PC-9 (cell line): ENCODE measurements at regions not wholly inside any gene's neighbourhood (a gene's known extent, or its start where the extent isn't known, plus 50 kb on each side); places are given as distances from the start of the nearest gene placed in this dataset.

Experiments
- BruUV-seq: library from RNA; stranded (reverse); fragments of 400-500 nt; replicated peaks from 2 replicates; lab custom pipeline; 2021; lab: Mats Ljungman, UMichigan
- CTCF ChIA-PET: fragments of 300-600 bp; sonication (Branson Sonifier 250); formaldehyde crosslinking; loops from one replicate; lab custom pipeline; 2022; ENCODE audit warnings: antibody characterized with exemption; lab: Charles Lee
- POLR2A ChIA-PET: fragments of 300-600 bp; sonication (Branson Sonifier 250); formaldehyde crosslinking; loops from one replicate; lab custom pipeline; 2022; ENCODE audit warnings: antibody characterized with exemption; ENCODE audit not compliant: unreplicated experiment; lab: Charles Lee
- DNase-seq, 2 experiments: peaks; one replicate each; pipeline versions ENCODE4 v3.0.0 to v3.0.0-alpha.2; 2015 to 2022; ENCODE audit warnings: mixed read lengths in 1 of 2
- H2AFZ ChIP-seq: fragments of 200-600 bp; sonication (generic); 2 replicates; pipeline ENCODE4 v1.8.1; 2017; ENCODE audit warnings: antibody characterized with exemption
- H3F3A ChIP-seq: fragments of 200-600 bp; sonication (generic); 2 replicates; pipeline ENCODE4 v1.8.1; 2017; ENCODE audit warnings: antibody characterized with exemption, mild to moderate bottlenecking, low read depth; ENCODE audit not compliant: insufficient read depth
- H3K27ac ChIP-seq: fragments of 200-600 bp; sonication (generic); 2 replicates; pipeline ENCODE4 v1.6.1; 2016; ENCODE audit warnings: mixed run types
- H3K27me3 ChIP-seq: fragments of 200-600 bp; sonication (generic); 2 replicates; pipeline ENCODE4 v1.6.1; 2016; ENCODE audit warnings: low read depth, mixed run types; ENCODE audit not compliant: insufficient read depth
- H3K36me3 ChIP-seq: fragments of 200-600 bp; sonication (generic); 2 replicates; pipeline ENCODE4 v1.6.1; 2016; ENCODE audit warnings: low read depth, mixed run types
- H3K4me1 ChIP-seq: fragments of 200-600 bp; sonication (generic); replicated peaks from 2 replicates; pipeline ENCODE4 v1.6.1; 2016; ENCODE audit warnings: mixed run types; ENCODE audit not compliant: insufficient read depth
- H3K4me2 ChIP-seq: fragments of 200-600 bp; sonication (generic); 2 replicates; pipeline ENCODE4 v1.6.1; 2017; ENCODE audit warnings: mixed run types
- H3K4me3 ChIP-seq: fragments of 200-600 bp; sonication (generic); 2 replicates; pipeline ENCODE4 v1.6.1; 2016; ENCODE audit warnings: mixed run types
- H3K79me2 ChIP-seq: fragments of 200-600 bp; sonication (generic); 2 replicates; pipeline ENCODE4 v1.6.1; 2017; ENCODE audit warnings: low read depth, mixed run types
- H3K9me2 ChIP-seq: fragments of 200-600 bp; sonication (generic); 2 replicates; pipeline ENCODE4 v1.8.1; 2017; ENCODE audit warnings: mild to moderate bottlenecking; ENCODE audit not compliant: insufficient read depth
- H3K9me3 ChIP-seq: fragments of 200-600 bp; sonication (generic); 2 replicates; pipeline ENCODE4 v1.8.1; 2016; ENCODE audit warnings: low read depth; ENCODE audit not compliant: insufficient read depth
- H4K20me1 ChIP-seq: fragments of 200-600 bp; sonication (generic); 2 replicates; pipeline ENCODE4 v1.8.1; 2017; ENCODE audit not compliant: insufficient read depth
- CTCF ChIP-seq: fragments of 200-600 bp; sonication (generic); conservative IDR thresholded peaks from 2 replicates; pipeline ENCODE4 v1.6.1; 2017; ENCODE audit warnings: mixed run types, antibody characterized with exemption, mild to moderate bottlenecking, moderate library complexity
- EZH2 ChIP-seq: fragments of 200-600 bp; sonication (generic); IDR thresholded peaks from 2 replicates; pipeline ENCODE4 v1.8.0; 2017; ENCODE audit warnings: antibody characterized with exemption, low read depth
- intact Hi-C: fragments of 100-400 bp; cut with micrococcal nuclease; formaldehyde crosslinking; loops from one replicate; pipeline ENCODE4 v1.10.0; 2022; ENCODE audit not compliant: unreplicated experiment

GRCh38 chr2:212811036-212811805 is 272.6 kb upstream of the ERBB4 start:
- H3K27ac ChIP-seq = no peak overlapping the region
- H3K4me1 ChIP-seq = no peaks in the 10 kb centered on the region
- H3F3A ChIP-seq = no peaks in the 10 kb centered on the region
- H2AFZ ChIP-seq = no peak overlapping the region
- H4K20me1 ChIP-seq = no peaks in the 10 kb centered on the region
- no peaks in the 10 kb centered on the region for H3K36me3 ChIP-seq
- DNase-seq = no peak
- no peak overlapping the region for H3K4me2 ChIP-seq
- CTCF ChIA-PET = no interaction called here
- H3K9me3 ChIP-seq = no peaks in the 10 kb centered on the region
- H3K79me2 ChIP-seq = no peaks in the 10 kb centered on the region
- BruUV-seq = no TSS peak
- H3K4me3 ChIP-seq = no peak overlapping the region
- H3K27me3 ChIP-seq = no peaks in the 10 kb centered on the region
- no peak for TF ChIP-seq EZH2
- POLR2A ChIA-PET = no interaction called here
- H3K9me2 ChIP-seq = no peaks in the 10 kb centered on the region
- intact Hi-C loops = no loop called here

GRCh38 chr2:212797484-212798205 is 259.0 kb upstream of the ERBB4 start:
- Histone ChIP-seq H2AFZ (no peak overlapping the region), H3K9me3 (no peaks in the 10 kb centered on the region), H3K27me3 (no peaks in the 10 kb centered on the region), H3K4me2 (no peak overlapping the region), H3K9me2 (no peaks in the 10 kb centered on the region), H3F3A (no peaks in the 10 kb centered on the region), H3K4me3 (no peak overlapping the region), H3K79me2 (no peaks in the 10 kb centered on the region), H3K36me3 (no peaks in the 10 kb centered on the region), H3K4me1 (no peaks in the 10 kb centered on the region), H4K20me1 (no peaks in the 10 kb centered on the region), H3K27ac (no peak overlapping the region)
- BruUV-seq = no TSS peak
- no peak for DNase-seq
- TF ChIP-seq CTCF (no peak), EZH2 (no peak)
- CTCF ChIA-PET = no interaction called here
- intact Hi-C loops = no loop called here
- POLR2A ChIA-PET = interaction anchor here (0.6 kb wide), 1 partner anchor 411 kb away, joined by 6 read pairs; no protein-coding TSS in a partner anchor

- Histone ChIP-seq H3K9me3 (no peaks in the 10 kb centered on the region), H3K9me2 (no peaks in the 10 kb centered on the region), H3K4me2 (no peak overlapping the region), H3K36me3 (no peaks in the 10 kb centered on the region), H4K20me1 (no peaks in the 10 kb centered on the region), H3K27ac (no peak overlapping the region), H3K27me3 (no peaks in the 10 kb centered on the region), H3K4me1 (no peaks in the 10 kb centered on the region), H3K79me2 (no peaks in the 10 kb centered on the region), H3K4me3 (no peak overlapping the region), H3F3A (no peaks in the 10 kb centered on the region), H2AFZ (no peak overlapping the region)
- TF ChIP-seq CTCF (no peak), EZH2 (no peak)
- BruUV-seq = no TSS peak
- no peak for DNase-seq
- CTCF ChIA-PET = no interaction called here
- intact Hi-C loops = no loop called here
- POLR2A ChIA-PET = no interaction called here
These were observed 255.9 kb upstream of the ERBB4 start for GRCh38 chr2:212794471-212794870.
